HCT116 (cell line): ENCODE measurements at regions not wholly inside any gene's neighbourhood (a gene's known extent, or its start where the extent isn't known, plus 50 kb on each side); places are given as distances from the start of the nearest gene placed in this dataset.

Experiments used
- CTCF ChIP-seq, 3 experiments: fragments of 200-600 bp in 1 of 3; sonication (generic) in 1 of 3; IDR thresholded peaks in 2 of 3; conservative IDR thresholded peaks in 1 of 3; 2 replicates each; pipeline ENCODE4 v1.5.1; 2012 to 2017; ENCODE audit warnings: low read depth in 2 of 3, low read length in 2 of 3, antibody characterized with exemption in 1 of 3, borderline replicate concordance in 1 of 3, control low read depth in 1 of 3, mild to moderate bottlenecking in 1 of 3, mixed read lengths in 1 of 3, mixed run types in 1 of 3, moderate library complexity in 1 of 3; ENCODE audit not compliant: insufficient read depth in 1 of 3
- POLR2A ChIP-seq: IDR thresholded peaks from 2 replicates; pipeline ENCODE4 v1.7.0; 2011; ENCODE audit warnings: borderline replicate concordance; ENCODE audit not compliant: insufficient read depth, insufficient read length; ENCODE audit errors: extremely low read depth
- POLR2AphosphoS5 ChIP-seq: IDR thresholded peaks from 2 replicates; pipeline ENCODE4 v1.6.1; 2011; ENCODE audit warnings: mild to moderate bottlenecking, low read depth, low read length, moderate library complexity

- TF ChIP-seq CTCF (IDR thresholded peaks at IDR 0.05 in 2 of 3, conservative IDR thresholded peaks at IDR 0.05 in 1 of 3; ENCODE audit: borderline replicate concordance in 1 of 3, insufficient read depth in 1 of 3, low read depth in 2 of 3, low read length in 2 of 3) (no peak), POLR2AphosphoS5 (no peak), POLR2A (no peak)
Observed at GRCh38 chr1:189274267-189274666, 1203.4 kb downstream of the BRINP3 start.
